HEK293T (cell line): ENCODE measurements at regions not wholly inside any gene's neighbourhood (a gene's known extent, or its start where the extent isn't known, plus 50 kb on each side); places are given as distances from the start of the nearest gene placed in this dataset.

Source experiments
- CTCF ChIA-PET: fragments of 350-600 bp; formaldehyde crosslinking; extraction: SDS; loops from one replicate; lab custom pipeline; 2021; ENCODE audit warnings: antibody characterized with exemption, inconsistent platforms; lab: Yijun Ruan, JAX
- POLR2A ChIA-PET: fragments of 350-600 bp; formaldehyde crosslinking; extraction: SDS; loops from one replicate; lab custom pipeline; 2020; ENCODE audit warnings: antibody characterized with exemption, inconsistent platforms; lab: Yijun Ruan, JAX
- DNase-seq: peaks from one replicate; pipeline ENCODE4 v3.0.0; 2012; ENCODE audit warnings: mixed read lengths; ENCODE audit errors: extremely low spot score
- ARNT ChIP-seq: fragments of 450-650 bp; IDR thresholded peaks from 2 replicates; pipeline ENCODE4 v1.6.1; 2017; ENCODE audit warnings: mild to moderate bottlenecking
- BHLHE40 ChIP-seq: fragments of 450-650 bp; IDR thresholded peaks from 2 replicates; pipeline ENCODE4 v1.6.1; 2016; ENCODE audit warnings: mild to moderate bottlenecking, moderate library complexity, borderline replicate concordance
- CTBP1 ChIP-seq: fragments of 450-650 bp; IDR thresholded peaks from 2 replicates; pipeline ENCODE4 v1.6.1; 2016; ENCODE audit warnings: borderline replicate concordance
- ELF4 ChIP-seq: fragments of 450-650 bp; IDR thresholded peaks from 2 replicates; pipeline ENCODE4 v1.6.1; 2017; ENCODE audit warnings: antibody characterized with exemption
- FOXA1 ChIP-seq: fragments of 450-650 bp; IDR thresholded peaks from 2 replicates; pipeline ENCODE4 v1.6.1; 2016; ENCODE audit warnings: mild to moderate bottlenecking
- FOXK2 ChIP-seq: fragments of 450-650 bp; IDR thresholded peaks from 2 replicates; pipeline ENCODE4 v1.6.1; 2016; ENCODE audit warnings: mild to moderate bottlenecking
- FOXM1 ChIP-seq: fragments of 450-650 bp; IDR thresholded peaks from 2 replicates; pipeline ENCODE4 v1.6.1; 2017; ENCODE audit warnings: mild to moderate bottlenecking, borderline replicate concordance
- HDGF ChIP-seq: fragments of 450-650 bp; IDR thresholded peaks from 2 replicates; pipeline ENCODE4 v1.6.1; 2017; ENCODE audit warnings: antibody characterized with exemption, borderline replicate concordance
- L3MBTL2 ChIP-seq: fragments of 450-650 bp; conservative IDR thresholded peaks from 2 replicates; pipeline ENCODE4 v1.6.1; 2016; ENCODE audit warnings: mild to moderate bottlenecking
- LEF1 ChIP-seq: fragments of 450-650 bp; IDR thresholded peaks from 2 replicates; pipeline ENCODE4 v1.6.1; 2017; ENCODE audit warnings: mild to moderate bottlenecking, borderline replicate concordance
- NFRKB ChIP-seq: fragments of 450-650 bp; IDR thresholded peaks from 2 replicates; pipeline ENCODE4 v1.6.1; 2016; ENCODE audit warnings: mild to moderate bottlenecking, moderate library complexity
- PKNOX1 ChIP-seq: fragments of 450-650 bp; IDR thresholded peaks from 2 replicates; pipeline ENCODE4 v1.6.1; 2016
- SP1 ChIP-seq: fragments of 450-650 bp; IDR thresholded peaks from 2 replicates; pipeline ENCODE4 v1.6.1; 2017
- SUZ12 ChIP-seq: fragments of 450-650 bp; IDR thresholded peaks from 2 replicates; pipeline ENCODE4 v1.6.1; 2016; ENCODE audit warnings: mild to moderate bottlenecking
- TARDBP ChIP-seq: fragments of 450-650 bp; IDR thresholded peaks from 2 replicates; pipeline ENCODE4 v1.6.1; 2016
- ZNF384 ChIP-seq: fragments of 450-650 bp; IDR thresholded peaks from 2 replicates; pipeline ENCODE4 v1.6.1; 2016

- TF ChIP-seq HDGF = no peak
- TF ChIP-seq BHLHE40 = no peak
- TF ChIP-seq FOXM1 = no peak
- no peak for TF ChIP-seq LEF1
- TF ChIP-seq CTBP1 = no peak
- CTCF ChIA-PET = interaction anchor here (1.9 to 2.1 kb wide), 2 partner anchors 329 to 333 kb away, joined by 6 to 8 read pairs; no protein-coding TSS in a partner anchor
- POLR2A ChIA-PET = no interaction called here
- DNase-seq = no peak
Observed at GRCh38 chr14:101234999-101235334, 326.3 kb upstream of the DIO3 start.

GRCh38 chr14:101235335-101236103 lies 325.8 kb upstream of the DIO3 start:
- no peak for TF ChIP-seq TARDBP
- TF ChIP-seq NFRKB = no peak
- ChIA-PET CTCF (interaction anchor here (1.9 to 2.1 kb wide), 2 partner anchors 329 to 334 kb away, joined by 6 to 8 read pairs; no protein-coding TSS in a partner anchor), POLR2A (no interaction called here)
- peak; percentile 71 for DNase-seq

GRCh38 chr14:101236496-101237251 lies 324.6 kb upstream of the DIO3 start:
- no peak for TF ChIP-seq CTBP1
- no peak for TF ChIP-seq SUZ12
- TF ChIP-seq PKNOX1 = no peak
- POLR2A ChIA-PET = no interaction called here
- no peak for DNase-seq
- CTCF ChIA-PET = interaction anchor here (1.9 kb wide), 1 partner anchor 330 kb away, joined by 6 read pairs; no protein-coding TSS in a partner anchor

GRCh38 chr14:101237252-101237616 lies 324.1 kb upstream of the DIO3 start:
- no peak for DNase-seq
- ChIA-PET CTCF (no interaction called here), POLR2A (no interaction called here)
- TF ChIP-seq BHLHE40 (no peak), CTBP1 (no peak), PKNOX1 (no peak), SUZ12 (no peak), FOXK2 (no peak), TARDBP (no peak), FOXM1 (no peak), ELF4 (no peak), NFRKB (no peak), ZNF384 (no peak), HDGF (no peak), L3MBTL2 (no peak), SP1 (no peak), FOXA1 (no peak), LEF1 (no peak), ARNT (no peak)

GRCh38 chr14:101239065-101239464 lies 322.2 kb upstream of the DIO3 start:
- ChIA-PET CTCF (interaction anchor here (2.0 kb wide), 1 partner anchor 334 kb away, joined by 6 read pairs; no protein-coding TSS in a partner anchor), POLR2A (no interaction called here)
- no peak for DNase-seq
- no peak for TF ChIP-seq FOXM1
- no peak for TF ChIP-seq ZNF384
- no peak for TF ChIP-seq BHLHE40
- TF ChIP-seq L3MBTL2 = no peak
- TF ChIP-seq SP1 = no peak
- TF ChIP-seq SUZ12 = no peak
- no peak for TF ChIP-seq CTBP1
- TF ChIP-seq NFRKB = no peak
- TF ChIP-seq HDGF = no peak

- DNase-seq = no peak
- POLR2A ChIA-PET = no interaction called here
- TF ChIP-seq ZNF384 = no peak
- TF ChIP-seq FOXK2 = no peak
- TF ChIP-seq FOXA1 = no peak
- TF ChIP-seq NFRKB = no peak
- no peak for TF ChIP-seq L3MBTL2
- TF ChIP-seq BHLHE40 = no peak
- no peak for TF ChIP-seq TARDBP
- TF ChIP-seq SP1 = no peak
- TF ChIP-seq CTBP1 = no peak
- TF ChIP-seq FOXM1 = no peak
- no peak for TF ChIP-seq PKNOX1
- TF ChIP-seq LEF1 = no peak
- no peak for TF ChIP-seq ELF4
- no peak for TF ChIP-seq ARNT
- TF ChIP-seq HDGF = no peak
- CTCF ChIA-PET = no interaction called here
Observed at GRCh38 chr14:101241147-101241546, 320.1 kb upstream of the DIO3 start.
